ENCODE measurements at regions not wholly inside any gene's neighbourhood (a gene's known extent, or its start where the extent isn't known, plus 50 kb on each side); places are given as distances from the start of the nearest gene placed in this dataset.

- TF ChIP-seq POLR2A (IDR thresholded peaks at IDR 0.05) (no peak), CTCF (IDR thresholded peaks at IDR 0.05) (no peak), POLR2AphosphoS5 (IDR thresholded peaks at IDR 0.05) (no peak)
These were observed 423.9 kb upstream of the RGS18 start for GRCh38 chr1:191734321-191734720.

All from suprapubic skin (tissue), 4 donors.